Cardiac muscle cell (in vitro differentiated cells and primary cell): ENCODE measurements at regions not wholly inside any gene's neighbourhood (a gene's known extent, or its start where the extent isn't known, plus 50 kb on each side); places are given as distances from the start of the nearest gene placed in this dataset.
"Not testable (repeated sequence)": the region's sequence is repeated elsewhere in the genome, so short reads cannot be mapped to it uniquely, and the experiment has no call there.

Source experiments
- DNase-seq, 2 donors: peaks; one replicate each; pipeline versions ENCODE4 v3.0.0 to v3.0.0-alpha.2; 2010 to 2017; ENCODE audit warnings: low read depth in 1 of 2, low spot score in 1 of 2
- H3K27ac ChIP-seq: fragments of 200-600 bp; sonication (generic); 2 replicates; pipeline ENCODE4 v1.5.1; 2016
- H3K27me3 ChIP-seq: fragments of 200-600 bp; sonication (generic); 2 replicates; pipeline ENCODE4 v1.6.0; 2016; ENCODE audit warnings: control low read depth
- H3K36me3 ChIP-seq: fragments of 200-600 bp; sonication (generic); 2 replicates; pipeline ENCODE4 v1.5.1; 2016; ENCODE audit warnings: control low read depth
- H3K4me1 ChIP-seq: fragments of 200-600 bp; sonication (generic); 2 replicates; pipeline ENCODE4 v1.8.1; 2017; ENCODE audit warnings: low read depth, mild to moderate bottlenecking, mixed run types
- H3K4me3 ChIP-seq: fragments of 200-600 bp; sonication (generic); 2 replicates; pipeline ENCODE4 v1.5.1; 2016; ENCODE audit warnings: mild to moderate bottlenecking
- H3K9me3 ChIP-seq: fragments of 200-600 bp; sonication (generic); 2 replicates; pipeline ENCODE4 v1.5.1; 2017; ENCODE audit warnings: low read depth, mild to moderate bottlenecking, control low read depth
- CTCF ChIP-seq: IDR thresholded peaks from 2 replicates; pipeline ENCODE4 v1.5.1; 2012; ENCODE audit warnings: low read depth, mild to moderate bottlenecking, low read length

GRCh38 chr14:83893447-83893846 lies 1636.5 kb upstream of the FLRT2 start:
- H3K9me3 ChIP-seq: no peaks in the 10 kb centered on the region
- H3K36me3 ChIP-seq: no peaks in the 10 kb centered on the region
- no peak for TF ChIP-seq CTCF

GRCh38 chr14:83894568-83894967 lies 1635.4 kb upstream of the FLRT2 start:
- no peak for TF ChIP-seq CTCF
- DNase-seq: no peak
- Histone ChIP-seq H3K9me3 (no peaks in the 10 kb centered on the region), H3K4me1 (no peaks in the 10 kb centered on the region), H3K36me3 (no peaks in the 10 kb centered on the region), H3K4me3 (no peak overlapping the region), H3K27ac (no peak overlapping the region), H3K27me3 (no peaks in the 10 kb centered on the region)

More at GRCh38 chr14:83893447-83893846, 1636.5 kb upstream of the FLRT2 start:
- H3K4me1 ChIP-seq: no peaks in the 10 kb centered on the region
- no peaks in the 10 kb centered on the region for H3K27me3 ChIP-seq
- no peak overlapping the region for H3K4me3 ChIP-seq
- no peak overlapping the region for H3K27ac ChIP-seq
- no peak for DNase-seq

- not testable (repeated sequence) for H3K9me3 ChIP-seq, H3K4me3 ChIP-seq, H3K36me3 ChIP-seq, H3K4me1 ChIP-seq, DNase-seq, H3K27me3 ChIP-seq, H3K27ac ChIP-seq
These were observed 1631.4 kb upstream of the FLRT2 start for GRCh38 chr14:83898558-83898957.

GRCh38 chr14:83899706-83900105 lies 1630.2 kb upstream of the FLRT2 start:
- H3K4me1 ChIP-seq: no peaks in the 10 kb centered on the region
- H3K36me3 ChIP-seq: no peaks in the 10 kb centered on the region
- no peaks in the 10 kb centered on the region for H3K27me3 ChIP-seq
- no peak for TF ChIP-seq CTCF
- no peaks in the 10 kb centered on the region for H3K9me3 ChIP-seq
- H3K4me3 ChIP-seq: no peak overlapping the region
- H3K27ac ChIP-seq: no peak overlapping the region
- no peak for DNase-seq

- TF ChIP-seq CTCF: no peak
- Histone ChIP-seq H3K4me3 (no peak overlapping the region), H3K27me3 (no peaks in the 10 kb centered on the region), H3K36me3 (no peaks in the 10 kb centered on the region), H3K9me3 (no peaks in the 10 kb centered on the region), H3K27ac (no peak overlapping the region), H3K4me1 (no peaks in the 10 kb centered on the region)
- DNase-seq: no peak
These were observed 1624.8 kb upstream of the FLRT2 start for GRCh38 chr14:83905157-83905556.

- Histone ChIP-seq H3K27ac (no peak overlapping the region), H3K27me3 (no peaks in the 10 kb centered on the region), H3K4me3 (no peak overlapping the region), H3K36me3 (no peaks in the 10 kb centered on the region), H3K9me3 (no peaks in the 10 kb centered on the region), H3K4me1 (no peaks in the 10 kb centered on the region)
- TF ChIP-seq CTCF: no peak
- DNase-seq: no peak
These were observed 1621.5 kb upstream of the FLRT2 start for GRCh38 chr14:83908419-83908818.
